Caco-2 (cell line): ENCODE measurements at regions not wholly inside any gene's neighbourhood (a gene's known extent, or its start where the extent isn't known, plus 50 kb on each side); places are given as distances from the start of the nearest gene placed in this dataset.
A peak's percentile ranks its signal among the peaks of the same experiment; 100 is the strongest.

Source experiments
- BruUV-seq: library from RNA; stranded (reverse); fragments of 400-500 nt; replicated peaks from 2 replicates; lab custom pipeline; 2021; lab: Mats Ljungman, UMichigan
- CTCF ChIA-PET: fragments of 300-600 bp; sonication (Branson Sonifier 250); formaldehyde crosslinking; loops from one replicate; lab custom pipeline; 2022; ENCODE audit warnings: antibody characterized with exemption; lab: Charles Lee
- POLR2A ChIA-PET: fragments of 300-600 bp; sonication (Branson Sonifier 250); formaldehyde crosslinking; loops from one replicate; lab custom pipeline; 2022; ENCODE audit warnings: antibody characterized with exemption; lab: Charles Lee
- DNase-seq, 2 experiments: peaks; one replicate each; pipeline versions ENCODE4 v3.0.0 to v3.0.0-alpha.2; 2020 to 2022
- H3K27me3 ChIP-seq: replicated peaks from 2 replicates; pipeline ENCODE4 v1.6.0; 2011; ENCODE audit warnings: low read length; ENCODE audit not compliant: control insufficient read depth, insufficient read depth
- H3K36me3 ChIP-seq: 2 replicates; pipeline ENCODE4 v1.5.1; 2011; ENCODE audit warnings: low read length; ENCODE audit not compliant: control insufficient read depth, insufficient read depth
- H3K4me1 ChIP-seq: fragments of 250-450 bp; sonication (Bioruptor Pico); 2 replicates; pipeline ENCODE4 v1.5.1; 2020; ENCODE audit warnings: mild to moderate bottlenecking
- H3K4me3 ChIP-seq: 2 replicates; pipeline ENCODE4 v1.5.1; 2011; ENCODE audit warnings: low read depth, mild to moderate bottlenecking, control low read depth, low read length
- H3K9me3 ChIP-seq: fragments of 250-450 bp; sonication (Bioruptor Pico); 2 replicates; pipeline ENCODE4 v1.5.1; 2020; ENCODE audit warnings: mild to moderate bottlenecking, moderate library complexity
- H3K27ac Mint-ChIP-seq: one replicate; pipeline ENCODE4 v1.8.0; 2022; ENCODE audit warnings: mixed read lengths; ENCODE audit not compliant: unreplicated experiment
- H3K27me3 Mint-ChIP-seq: one replicate; pipeline ENCODE4 v1.8.0; 2022; ENCODE audit warnings: mixed read lengths; ENCODE audit not compliant: insufficient read depth, unreplicated experiment
- H3K36me3 Mint-ChIP-seq: one replicate; pipeline ENCODE4 v1.8.0; 2022; ENCODE audit warnings: mild to moderate bottlenecking, mixed read lengths; ENCODE audit not compliant: insufficient read depth, unreplicated experiment
- H3K4me1 Mint-ChIP-seq: one replicate; pipeline ENCODE4 v1.8.0; 2022; ENCODE audit warnings: low read depth, mixed read lengths; ENCODE audit not compliant: unreplicated experiment
- H3K4me3 Mint-ChIP-seq: one replicate; pipeline ENCODE4 v1.8.0; 2022; ENCODE audit warnings: mild to moderate bottlenecking, moderate library complexity, mixed read lengths; ENCODE audit not compliant: unreplicated experiment
- H3K9me3 Mint-ChIP-seq: one replicate; pipeline ENCODE4 v1.8.0; 2022; ENCODE audit warnings: mixed read lengths; ENCODE audit not compliant: unreplicated experiment
- CTCF ChIP-seq, 2 experiments: fragments of 200-600 bp in 1 of 2; IDR thresholded peaks; 1 replicate in 1 of 2; 2 replicates in 1 of 2; pipeline versions ENCODE4 v1.5.1 to v1.8.0; 2011 to 2022; ENCODE audit warnings: antibody characterized with exemption in 1 of 2, control low read depth in 1 of 2, inconsistent platforms in 1 of 2, low read depth in 1 of 2, low read length in 1 of 2, mild to moderate bottlenecking in 1 of 2, moderate library complexity in 1 of 2; ENCODE audit not compliant: insufficient read depth in 1 of 2, severe bottlenecking in 1 of 2, unreplicated experiment in 1 of 2
- intact Hi-C: fragments of 100-400 bp; cut with micrococcal nuclease; formaldehyde crosslinking; loops from one replicate; pipeline ENCODE4 v1.10.0; 2022; ENCODE audit not compliant: unreplicated experiment

DNA sequence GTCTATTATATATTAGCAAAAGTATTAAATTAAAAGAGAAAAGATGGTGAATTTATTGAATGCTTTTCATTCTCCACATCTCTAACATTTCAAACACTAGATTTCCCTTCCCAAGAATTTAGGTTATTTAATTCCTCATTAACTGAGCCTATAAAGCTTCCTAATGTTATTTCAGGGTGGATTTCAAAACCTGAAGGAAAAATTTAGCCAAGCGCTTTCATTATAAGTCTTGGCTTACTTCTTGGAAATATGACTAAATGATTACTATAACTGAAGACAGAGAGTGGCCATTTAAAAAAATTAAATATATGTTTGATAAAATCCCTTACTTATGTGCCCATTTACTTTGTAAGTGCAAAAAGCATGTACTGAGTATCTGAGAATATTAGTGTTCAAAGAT is 141.8 kb upstream of the ARSJ start:
- intact Hi-C loops = no loop called here
- no peak overlapping the region for H3K4me3 Mint-ChIP-seq

GRCh38 chr4:114132199-114132598 is 152.8 kb upstream of the ARSJ start:
- Mint-ChIP-seq H3K9me3 (peaks cover 16% of the 10 kb centered on the region), H3K27me3 (peaks cover under 1% of the 10 kb centered on the region), H3K4me1 (no peaks in the 10 kb centered on the region), H3K4me3 (no peak overlapping the region), H3K36me3 (no peaks in the 10 kb centered on the region), H3K27ac (no peak overlapping the region)
- CTCF ChIA-PET = no interaction called here
- BruUV-seq = no TSS peak
- Histone ChIP-seq H3K36me3 (no peaks in the 10 kb centered on the region), H3K27me3 (no peaks in the 10 kb centered on the region), H3K9me3 (no peaks in the 10 kb centered on the region), H3K4me3 (no peak overlapping the region), H3K4me1 (no peaks in the 10 kb centered on the region)
- TF ChIP-seq CTCF (IDR thresholded peaks at IDR 0.05; ENCODE audit: insufficient read depth in 1 of 2, low read depth in 1 of 2, low read length in 1 of 2, severe bottlenecking in 1 of 2, unreplicated experiment in 1 of 2) = no peak
- DNase-seq = no peak
- POLR2A ChIA-PET = no interaction called here
- intact Hi-C loops = no loop called here

More for the DNA sequence above, 141.8 kb upstream of the ARSJ start:
- no peak for TF ChIP-seq CTCF (IDR thresholded peaks at IDR 0.05; ENCODE audit: insufficient read depth in 1 of 2, low read depth in 1 of 2, low read length in 1 of 2, severe bottlenecking in 1 of 2, unreplicated experiment in 1 of 2)
- H3K9me3 Mint-ChIP-seq = peaks cover 27% of the 10 kb centered on the region
- no peak overlapping the region for H3K27ac Mint-ChIP-seq
- DNase-seq = no peak
- no peaks in the 10 kb centered on the region for H3K4me1 ChIP-seq
- no peak overlapping the region for H3K4me3 ChIP-seq
- no peaks in the 10 kb centered on the region for H3K36me3 ChIP-seq
- no TSS peak for BruUV-seq
- H3K36me3 Mint-ChIP-seq = no peaks in the 10 kb centered on the region
- ChIA-PET CTCF (no interaction called here), POLR2A (no interaction called here)
- no peaks in the 10 kb centered on the region for H3K27me3 Mint-ChIP-seq
- H3K27me3 ChIP-seq = no peaks in the 10 kb centered on the region
- 0 out of 2 replicates have a peak, but pooled peaks cover 3% of the 10 kb centered on the region for H3K9me3 ChIP-seq
- H3K4me1 Mint-ChIP-seq = no peaks in the 10 kb centered on the region

- peaks cover 16% of the 10 kb centered on the region for H3K9me3 Mint-ChIP-seq
- Histone ChIP-seq H3K4me1 (no peaks in the 10 kb centered on the region), H3K36me3 (no peaks in the 10 kb centered on the region), H3K9me3 (no peaks in the 10 kb centered on the region), H3K4me3 (no peak overlapping the region), H3K27me3 (no peaks in the 10 kb centered on the region)
- TF ChIP-seq CTCF (IDR thresholded peaks at IDR 0.05; ENCODE audit: insufficient read depth in 1 of 2, low read depth in 1 of 2, low read length in 1 of 2, severe bottlenecking in 1 of 2, unreplicated experiment in 1 of 2) = peak in 1 of 2 experiments; percentile 26
- H3K4me1 Mint-ChIP-seq = no peaks in the 10 kb centered on the region
- no peak overlapping the region for H3K4me3 Mint-ChIP-seq
- DNase-seq = peak in 1 of 2 experiments; percentile 4
- BruUV-seq = no TSS peak
- CTCF ChIA-PET = no interaction called here
- no peaks in the 10 kb centered on the region for H3K36me3 Mint-ChIP-seq
- peaks cover 2% of the 10 kb centered on the region for H3K27me3 Mint-ChIP-seq
- intact Hi-C loops = no loop called here
- H3K27ac Mint-ChIP-seq = no peak overlapping the region
- POLR2A ChIA-PET = no interaction called here
These were observed 153.4 kb upstream of the ARSJ start for GRCh38 chr4:114132830-114133229.
